Omental fat pad (tissue), 3 donors: ENCODE measurements at regions not wholly inside any gene's neighbourhood (a gene's known extent, or its start where the extent isn't known, plus 50 kb on each side); places are given as distances from the start of the nearest gene placed in this dataset.

Experiments
- ATAC-seq: fragments of 150-250 bp; one replicate; pipeline ENCODE4 v1.9.1; 2016; ENCODE audit warnings: mild to moderate bottlenecking, moderate library complexity; ENCODE audit not compliant: low FRiP score
- DNase-seq: peaks from one replicate; pipeline ENCODE4 v3.0.0-alpha.2; 2019; ENCODE audit warnings: low spot score
- CTCF ChIP-seq, 3 donors: fragments of 450-650 bp; IDR thresholded peaks; one replicate each; pipeline ENCODE4 v1.5.1; 2016 to 2017; ENCODE audit warnings: antibody characterized with exemption in 3 of 3, mild to moderate bottlenecking in 3 of 3, moderate library complexity in 2 of 3

GRCh38 chr2:59627599-59627998 lies 925.9 kb downstream of the BCL11A start:
- DNase-seq (no peak), ATAC-seq (no peak)
- TF ChIP-seq CTCF (IDR thresholded peaks at IDR 0.05) = no peak

GRCh38 chr2:59622599-59623308 lies 930.7 kb downstream of the BCL11A start:
- no peak for ATAC-seq
- no peak for DNase-seq
- no peak for TF ChIP-seq CTCF (IDR thresholded peaks at IDR 0.05)

- ATAC-seq = no peak
- no peak for DNase-seq
- TF ChIP-seq CTCF (IDR thresholded peaks at IDR 0.05) = no peak
Measured at GRCh38 chr2:59604123-59604522, 949.3 kb downstream of the BCL11A start.

- DNase-seq (no peak), ATAC-seq (no peak)
- no peak for TF ChIP-seq CTCF (IDR thresholded peaks at IDR 0.05)
Measured at GRCh38 chr2:59594671-59595222, 958.7 kb downstream of the BCL11A start.

GRCh38 chr2:59590798-59591197 lies 962.7 kb downstream of the BCL11A start:
- no peak for ATAC-seq
- no peak for DNase-seq
- TF ChIP-seq CTCF (IDR thresholded peaks at IDR 0.05) = no peak

- TF ChIP-seq CTCF (IDR thresholded peaks at IDR 0.05) = no peak
- DNase-seq (no peak), ATAC-seq (no peak)
Measured at GRCh38 chr2:59589881-59590280, 963.6 kb downstream of the BCL11A start.

- no peak for ATAC-seq
- no peak for TF ChIP-seq CTCF (IDR thresholded peaks at IDR 0.05)
- DNase-seq = no peak
Measured at GRCh38 chr2:59588286-59588685, 965.2 kb downstream of the BCL11A start.
